GM18907 (cell line): ENCODE measurements at regions not wholly inside any gene's neighbourhood (a gene's known extent, or its start where the extent isn't known, plus 50 kb on each side); places are given as distances from the start of the nearest gene placed in this dataset.
"Not testable (repeated sequence)": the region's sequence is repeated elsewhere in the genome, so short reads cannot be mapped to it uniquely, and the experiment has no call there.

ENCODE experiments used
- ATAC-seq: cut with Tn5 transposase; IDR thresholded peaks from one replicate; pipeline ENCODE4 v1.9.1; 2021; ENCODE audit warnings: mild to moderate bottlenecking, moderate library complexity; ENCODE audit not compliant: unreplicated experiment

DNA sequence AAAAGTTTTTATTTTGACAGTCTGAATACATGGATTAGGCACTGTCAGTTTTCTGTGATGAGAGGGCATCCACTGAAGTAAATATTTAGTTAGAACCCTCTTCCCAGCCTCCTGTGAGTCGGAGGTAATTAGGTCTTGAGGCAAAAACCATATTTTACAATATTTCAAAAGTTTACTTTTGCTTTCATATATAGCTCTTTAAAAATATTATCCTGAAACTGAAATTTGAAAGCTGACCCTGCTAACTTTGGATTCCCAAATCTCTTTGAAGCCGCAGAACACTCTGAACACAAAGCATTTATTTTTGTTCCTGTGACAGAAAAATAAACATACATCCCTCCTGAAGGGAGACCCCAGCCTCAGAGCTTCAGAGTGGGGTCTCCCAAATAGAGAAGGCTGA lies 317.4 kb downstream of the KIF20B start:
- ATAC-seq: no peak

DNA sequence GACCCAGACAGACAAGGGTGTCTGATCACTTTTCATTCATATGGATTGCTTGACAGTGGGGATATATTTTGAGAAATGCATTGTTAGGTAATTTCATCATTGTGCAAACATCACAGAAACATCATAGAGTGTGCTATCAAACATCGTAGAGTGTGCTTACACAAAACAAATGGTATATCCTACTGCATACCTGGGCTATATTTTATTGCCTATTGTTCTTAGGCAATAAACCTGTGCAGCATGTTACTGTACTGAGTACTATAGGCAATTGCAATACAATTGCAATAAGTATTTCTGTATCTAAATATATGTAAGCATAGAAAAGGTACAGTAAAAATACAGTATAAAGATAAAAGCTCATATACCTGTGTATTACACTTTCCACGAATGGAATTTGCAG lies 319.1 kb downstream of the KIF20B start:
- no peak for ATAC-seq

- ATAC-seq: no peak
These were observed 322.6 kb downstream of the KIF20B start for GRCh38 chr10:90023950-90024349.

- ATAC-seq: no peak
These were observed 326.9 kb downstream of the KIF20B start for GRCh38 chr10:90028312-90028711.

GRCh38 chr10:90031776-90032175 lies 330.4 kb downstream of the KIF20B start:
- no peak for ATAC-seq

DNA sequence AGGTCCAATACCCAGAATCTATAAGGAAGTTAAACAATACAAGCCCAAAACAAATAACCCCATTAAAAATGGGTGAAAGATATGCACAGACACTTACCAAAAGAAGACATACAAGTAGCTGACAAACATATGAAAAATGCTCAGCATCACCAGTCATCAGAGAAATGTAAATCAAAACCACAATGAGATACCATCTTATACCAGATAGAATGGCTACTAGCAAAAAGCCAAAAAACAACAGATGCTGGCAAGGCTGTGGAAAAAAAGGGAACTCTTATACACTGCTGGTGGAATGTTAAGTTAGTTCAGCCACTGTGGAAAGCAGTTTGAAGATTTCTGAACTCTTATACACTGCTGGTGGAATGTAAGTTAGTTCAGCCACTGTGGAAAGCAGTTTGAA lies 331.1 kb downstream of the KIF20B start:
- ATAC-seq: no peak

- not testable (repeated sequence) for ATAC-seq
These were observed 333.5 kb downstream of the KIF20B start for GRCh38 chr10:90034862-90035261.

- ATAC-seq: no peak
These were observed 340.2 kb downstream of the KIF20B start for GRCh38 chr10:90041585-90041984.

DNA sequence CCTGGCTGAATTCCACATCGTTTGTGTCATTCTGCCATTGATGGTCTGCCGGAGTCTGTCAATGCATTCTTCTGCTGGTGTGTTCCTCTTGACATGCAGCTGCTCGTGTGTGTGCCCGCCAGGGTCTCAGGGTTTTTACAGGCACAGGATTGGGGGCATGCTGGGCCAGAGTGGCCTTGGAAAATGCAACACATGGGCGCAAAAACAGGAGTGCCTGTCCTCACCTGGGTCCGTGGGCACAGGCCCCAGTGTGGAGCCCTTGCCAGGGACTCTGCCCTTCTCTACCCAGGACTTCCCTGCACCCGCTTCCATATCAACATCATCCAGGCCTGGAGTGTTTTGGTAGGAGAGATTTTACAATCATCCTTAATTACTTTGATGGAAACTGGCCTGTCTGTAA lies 340.7 kb downstream of the KIF20B start:
- ATAC-seq: no peak

DNA sequence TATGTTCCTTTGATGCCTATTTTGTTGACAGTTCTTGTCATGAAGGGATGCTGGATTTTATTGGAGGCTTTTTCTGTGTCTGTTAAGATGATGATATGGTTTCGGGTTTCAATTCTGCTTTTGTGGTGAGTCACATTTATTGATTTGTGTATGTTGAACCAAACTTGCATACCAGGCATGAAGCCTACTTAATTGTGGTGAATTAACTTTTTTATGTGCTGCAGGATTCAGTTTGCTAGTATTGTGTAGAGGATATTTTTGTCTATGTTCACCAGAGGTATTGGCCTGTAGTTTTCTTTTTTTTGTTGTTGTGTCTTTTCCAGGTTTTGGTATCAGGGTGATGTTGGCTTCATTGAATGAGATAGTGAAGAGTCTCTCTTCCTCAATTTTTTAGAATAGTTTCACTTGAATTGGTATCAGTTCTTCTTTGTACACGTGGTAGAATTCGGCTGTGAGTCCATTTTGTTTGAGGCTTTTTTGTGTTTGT lies 345.9 kb downstream of the KIF20B start:
- peak; percentile 92 for ATAC-seq

GRCh38 chr10:90051053-90051452 lies 349.7 kb downstream of the KIF20B start:
- peak; percentile 3 for ATAC-seq

- peak; percentile 33 for ATAC-seq
These were observed 350.1 kb downstream of the KIF20B start for GRCh38 chr10:90051474-90051873.

- ATAC-seq: no peak
These were observed 361.4 kb downstream of the KIF20B start for GRCh38 chr10:90062786-90063185.

DNA sequence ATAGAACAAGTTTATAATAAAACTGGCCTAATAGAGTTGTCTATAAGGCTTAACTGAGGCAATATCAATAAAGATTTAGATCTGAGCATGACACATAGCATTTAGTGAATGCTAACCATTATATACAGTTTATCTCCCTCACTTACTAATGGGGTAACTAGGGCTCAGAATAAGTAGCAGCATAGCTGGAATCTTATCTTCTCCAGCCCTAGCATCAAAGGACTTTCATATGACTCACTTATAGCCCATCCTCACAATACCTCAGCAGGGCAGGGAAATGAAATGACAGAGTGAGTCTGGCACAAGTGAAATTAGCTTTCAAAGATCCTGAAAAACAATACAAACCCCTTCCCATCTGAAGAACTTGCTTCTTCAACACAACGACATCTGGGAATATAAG lies 362.9 kb downstream of the KIF20B start:
- no peak for ATAC-seq

DNA sequence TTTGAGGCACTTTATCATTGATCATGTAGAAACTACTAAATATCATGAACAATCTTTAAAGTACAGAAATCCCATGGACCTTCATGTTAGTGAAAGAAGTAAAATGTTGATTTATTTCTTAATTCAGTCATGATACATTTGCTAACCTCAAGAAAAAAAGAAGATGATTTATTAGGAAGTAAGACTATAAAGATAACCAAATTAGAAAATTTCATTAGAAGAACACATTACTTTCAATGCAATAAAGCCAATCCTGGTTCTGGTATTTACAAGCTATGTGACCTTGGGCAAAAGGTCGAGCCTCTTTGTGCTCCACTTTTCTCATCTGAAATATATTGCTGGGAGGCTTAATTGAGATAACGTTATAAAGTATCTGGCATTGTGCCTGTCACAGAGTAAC lies 365.0 kb downstream of the KIF20B start:
- ATAC-seq: no peak

DNA sequence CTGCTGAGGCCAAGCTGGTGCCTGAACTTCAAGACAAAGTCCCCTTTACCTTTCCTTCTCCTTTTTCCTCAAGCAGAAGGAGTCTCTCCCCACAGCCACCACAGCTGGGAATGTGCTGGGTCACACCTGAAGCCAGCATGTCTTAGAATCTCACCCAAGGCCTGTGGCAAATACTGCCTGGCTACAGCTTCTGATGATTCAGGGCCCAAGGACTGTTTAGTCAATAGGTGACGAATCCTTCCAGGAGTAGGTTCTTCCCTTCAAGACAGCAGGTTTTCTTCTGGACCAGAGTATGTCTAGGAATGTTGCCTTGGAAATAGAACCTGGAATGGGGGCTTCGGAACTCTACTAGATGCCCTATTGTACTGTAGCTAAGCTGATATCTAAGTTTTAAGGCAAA lies 374.6 kb downstream of the KIF20B start:
- no peak for ATAC-seq

DNA sequence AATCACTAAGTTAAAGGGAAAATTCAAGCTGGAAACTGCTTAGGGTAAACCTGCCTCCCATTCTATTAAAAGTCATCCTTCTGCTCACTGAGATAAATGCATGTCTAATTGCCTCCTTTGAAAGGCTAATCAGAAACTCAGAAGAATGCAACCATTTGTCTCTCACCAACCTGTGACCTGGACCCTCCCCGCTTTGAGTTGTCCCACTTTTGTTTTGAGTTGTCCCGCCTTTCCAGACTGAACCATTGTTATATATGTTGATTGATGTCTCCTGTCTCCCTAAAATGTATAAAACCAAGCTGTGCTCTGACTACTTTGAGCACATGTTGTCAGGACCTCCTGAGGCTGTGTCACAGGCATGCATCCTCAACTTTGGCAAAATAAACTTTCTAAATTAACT lies 378.4 kb downstream of the KIF20B start:
- ATAC-seq: no peak

- not testable (repeated sequence) for ATAC-seq
These were observed 385.3 kb downstream of the KIF20B start for GRCh38 chr10:90086606-90087190.

DNA sequence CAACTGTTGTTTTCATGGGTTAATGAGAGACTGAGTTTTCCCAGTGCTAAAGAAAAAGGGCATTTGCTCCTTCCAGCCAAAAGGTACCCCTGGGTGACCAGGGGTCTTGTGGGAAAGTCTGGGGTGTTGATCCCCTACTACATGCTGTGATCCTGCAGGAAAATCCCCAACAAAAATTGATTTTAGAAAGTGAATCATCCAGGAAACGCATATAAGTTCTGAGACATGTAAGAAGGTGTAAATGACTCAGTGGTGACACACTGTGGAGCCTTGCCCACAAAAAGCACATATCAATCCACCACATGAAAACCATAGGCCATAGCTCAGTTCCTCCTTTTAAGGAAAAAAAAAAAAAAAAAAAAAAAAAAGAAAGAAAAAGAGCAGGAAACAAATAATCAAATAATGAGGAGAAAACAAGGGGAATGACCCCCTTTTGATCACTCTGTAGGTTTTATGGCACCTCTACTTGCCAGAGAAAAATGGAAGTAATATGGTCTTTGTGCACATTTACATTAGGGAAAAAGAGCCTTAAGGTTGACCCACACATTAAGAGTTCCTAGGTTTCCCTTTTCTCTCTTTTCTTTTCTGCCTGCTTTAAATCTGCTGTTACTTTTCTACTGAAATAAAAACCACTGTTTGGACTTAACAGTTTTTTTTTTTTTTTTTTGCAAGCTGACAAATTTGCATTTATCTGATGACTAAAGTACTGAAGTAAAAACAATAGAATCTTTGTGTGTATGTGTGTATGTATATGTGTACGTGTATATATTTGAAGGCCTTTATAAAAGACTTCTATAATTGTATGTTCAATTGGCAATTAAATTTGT lies 386.0 kb downstream of the KIF20B start:
- ATAC-seq: peak; percentile 99

DNA sequence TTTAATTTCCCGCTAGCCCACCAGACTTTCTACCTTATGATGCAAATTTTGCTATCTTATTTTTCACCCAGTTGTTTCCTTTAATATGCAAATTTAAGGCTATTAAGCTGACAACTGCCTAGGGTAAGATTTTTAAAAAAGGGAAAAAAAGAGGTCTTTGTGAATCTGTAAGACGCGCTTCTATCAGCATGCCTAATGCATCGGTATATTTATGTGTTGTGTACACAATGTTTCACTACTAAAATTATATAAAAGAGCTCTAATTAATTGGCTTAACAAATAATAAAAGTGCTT lies 386.6 kb downstream of the KIF20B start:
- no peak for ATAC-seq

- ATAC-seq: no peak
These were observed 388.3 kb downstream of the KIF20B start for GRCh38 chr10:90089719-90090118.

DNA sequence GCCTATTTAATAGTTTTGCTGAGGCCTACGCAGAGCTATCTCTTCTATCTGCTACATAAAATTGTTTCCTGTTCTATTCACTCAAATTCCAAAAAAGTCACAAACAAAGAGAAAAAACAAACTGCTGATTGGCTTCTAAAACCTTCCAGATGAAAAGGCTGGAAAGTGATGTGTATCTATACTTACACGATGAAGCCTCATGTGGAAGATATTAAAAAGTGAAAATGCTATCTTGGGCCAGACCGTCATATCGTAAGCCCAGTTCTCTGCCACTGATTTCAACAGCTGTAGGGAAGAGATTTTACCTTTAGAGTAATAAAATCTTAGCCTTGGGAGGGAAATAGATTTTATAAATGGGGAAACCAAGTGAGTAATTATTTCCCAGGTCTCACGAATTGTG lies 394.8 kb downstream of the KIF20B start:
- ATAC-seq: no peak

DNA sequence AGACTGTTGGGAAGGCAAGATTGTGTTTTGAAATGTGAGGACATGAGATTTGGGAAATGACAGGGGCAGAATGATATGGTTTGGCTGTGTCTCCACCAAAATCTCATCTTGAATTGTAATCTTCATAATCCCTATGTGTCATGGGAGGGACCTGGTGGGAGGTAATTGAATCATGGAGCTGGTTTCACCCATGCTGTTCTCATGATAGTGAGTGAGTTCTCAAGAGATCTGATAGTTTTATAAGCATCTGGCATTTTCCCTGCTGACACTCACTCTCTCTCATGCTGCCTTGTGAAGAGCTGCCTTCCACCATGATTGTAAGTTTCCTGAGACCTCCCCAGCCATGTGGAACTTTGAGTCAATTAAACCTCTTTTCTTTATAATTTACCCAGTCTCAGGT lies 406.2 kb downstream of the KIF20B start:
- ATAC-seq: not testable (repeated sequence)
